HG03159 (cell line): ENCODE measurements at regions not wholly inside any gene's neighbourhood (a gene's known extent, or its start where the extent isn't known, plus 50 kb on each side); places are given as distances from the start of the nearest gene placed in this dataset.
A peak's percentile ranks its signal among the peaks of the same experiment; 100 is the strongest.

Experiments used
- ATAC-seq: cut with Tn5 transposase; IDR thresholded peaks from one replicate; pipeline ENCODE4 v1.9.1; 2021; ENCODE audit warnings: mild to moderate bottlenecking, moderate library complexity; ENCODE audit not compliant: unreplicated experiment

DNA sequence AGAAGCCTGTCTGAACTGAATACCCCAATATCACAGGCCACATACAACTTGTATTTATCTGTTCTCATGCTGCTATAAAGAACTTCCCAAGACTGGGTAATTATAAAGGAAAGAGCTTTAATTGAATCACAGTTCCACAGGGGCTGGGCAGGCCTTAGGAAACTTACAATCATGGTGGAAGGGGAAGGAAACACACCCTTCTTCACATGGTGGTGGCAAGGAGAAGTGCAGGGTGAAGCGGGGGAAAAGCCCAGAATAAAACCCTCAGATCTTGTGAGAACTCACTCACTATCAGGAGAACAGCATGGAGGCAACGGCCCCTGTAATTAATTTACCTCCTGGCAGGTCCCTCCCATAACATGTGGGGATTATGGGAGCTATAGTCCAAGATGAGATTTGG, 50.3 kb upstream of the FNDC1 start:
- ATAC-seq: no peak

DNA sequence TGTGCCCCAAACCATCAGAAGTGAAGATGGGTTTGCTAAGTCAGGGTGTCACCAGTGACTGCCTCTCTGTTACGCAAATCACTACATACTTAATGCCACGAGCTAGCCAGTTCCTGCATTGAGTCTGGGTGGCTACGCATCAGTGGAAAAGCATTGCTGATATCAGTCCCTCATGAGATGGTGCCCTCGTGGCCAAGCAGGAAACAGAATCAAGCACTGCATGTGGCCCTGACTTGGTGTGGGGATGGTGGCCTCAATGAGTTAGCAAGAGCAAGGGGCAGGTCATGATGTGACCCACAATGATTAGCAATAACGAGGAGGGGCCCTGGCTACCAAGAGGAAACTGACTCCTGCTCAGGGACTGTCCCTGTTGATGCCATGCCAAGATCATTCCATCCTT, 51.6 kb upstream of the FNDC1 start:
- no peak for ATAC-seq

DNA sequence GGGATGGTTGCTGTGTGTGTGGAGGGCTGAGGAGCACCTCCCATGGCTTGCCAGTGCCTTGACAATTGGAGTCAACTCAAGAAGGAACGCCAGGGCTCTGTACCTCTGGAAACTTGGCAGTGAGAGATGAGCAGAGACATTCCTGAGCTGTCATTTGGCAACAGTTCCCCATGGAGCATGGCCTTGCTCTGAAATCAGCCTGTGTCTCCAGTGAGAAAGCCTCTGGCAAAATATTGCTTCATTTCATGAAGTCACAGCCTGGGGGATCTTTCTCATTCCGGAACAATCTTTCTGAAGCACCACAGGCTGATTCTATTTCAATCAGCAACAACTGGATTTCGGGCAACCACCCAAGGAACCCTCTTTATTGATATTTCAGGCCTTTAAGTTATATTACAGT, 52.2 kb upstream of the FNDC1 start:
- no peak for ATAC-seq

DNA sequence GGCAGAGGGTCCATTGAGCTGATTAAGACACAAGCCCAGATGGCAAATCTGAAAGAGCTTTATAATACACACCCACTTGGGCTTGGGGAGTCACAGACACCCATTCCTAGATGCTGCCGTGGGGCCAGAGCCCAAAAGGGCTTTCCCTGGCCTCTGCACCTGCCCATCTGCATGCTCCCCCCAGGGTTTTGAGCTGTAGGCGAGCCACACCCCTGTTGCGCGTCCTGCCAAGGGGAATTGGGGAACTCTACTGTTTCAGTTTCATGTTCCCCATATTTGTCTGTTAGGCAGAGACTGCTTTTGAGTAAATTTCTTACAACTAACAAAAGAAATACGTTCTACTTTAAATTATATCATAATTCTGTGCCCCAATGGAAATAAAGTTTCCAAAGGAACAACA, 52.9 kb upstream of the FNDC1 start:
- no peak for ATAC-seq

DNA sequence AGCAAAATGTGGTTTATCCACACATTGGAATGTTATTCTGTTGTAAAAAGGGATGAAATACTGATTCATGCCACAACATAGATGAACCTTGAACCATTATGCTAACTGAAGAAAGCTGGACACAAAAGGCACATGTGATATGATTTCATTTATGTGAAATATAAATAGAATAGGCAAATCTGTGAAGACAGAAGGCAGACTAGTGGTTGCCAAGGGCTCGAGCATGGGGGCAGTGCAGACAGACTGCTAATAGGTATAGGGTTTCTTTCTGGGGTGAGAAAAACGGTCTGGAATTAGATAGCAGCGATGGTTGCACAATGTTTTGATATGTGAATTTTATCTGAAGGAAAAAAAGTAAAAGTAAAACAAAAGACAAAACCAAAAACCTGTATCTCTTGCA, 54.6 kb upstream of the FNDC1 start:
- no peak for ATAC-seq

DNA sequence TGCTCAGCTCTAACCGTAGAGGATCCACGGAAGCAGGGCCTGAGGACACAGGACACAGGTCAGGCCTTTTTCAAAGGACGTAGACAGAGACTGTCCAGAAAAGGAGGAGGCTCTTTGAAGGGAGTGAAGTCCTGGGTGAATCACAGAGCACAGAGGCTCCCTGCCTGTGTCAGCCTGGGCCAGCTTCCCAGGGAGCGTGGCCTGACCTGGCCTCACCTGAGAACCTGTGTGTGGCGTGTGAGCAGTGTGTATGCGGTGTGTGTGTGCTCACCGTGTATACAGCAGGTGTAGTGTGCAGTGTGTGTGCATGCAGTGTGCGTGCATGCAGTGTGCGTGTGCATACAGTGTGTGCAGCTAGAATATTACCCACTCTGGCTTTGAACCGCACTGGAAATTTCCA, 56.0 kb upstream of the FNDC1 start:
- ATAC-seq: no peak

DNA sequence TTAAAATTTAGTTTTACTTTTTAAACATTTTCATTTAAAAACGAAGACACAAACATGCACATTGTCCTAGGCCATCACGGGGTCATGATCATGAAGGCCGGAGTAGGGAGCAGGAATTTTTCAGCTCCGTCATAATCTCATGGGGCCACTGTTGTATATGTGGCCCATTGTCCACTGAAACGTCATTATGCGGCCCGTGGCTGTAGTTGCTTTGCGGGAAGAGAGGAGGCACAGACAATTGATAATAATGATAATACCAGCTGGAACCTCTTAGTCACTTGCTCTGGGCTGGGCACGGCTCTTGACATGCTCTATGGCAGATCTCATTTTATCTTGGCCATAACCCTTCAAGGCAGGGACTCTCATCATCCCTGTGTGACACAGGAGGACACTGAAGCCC, 56.5 kb upstream of the FNDC1 start:
- ATAC-seq: no peak

DNA sequence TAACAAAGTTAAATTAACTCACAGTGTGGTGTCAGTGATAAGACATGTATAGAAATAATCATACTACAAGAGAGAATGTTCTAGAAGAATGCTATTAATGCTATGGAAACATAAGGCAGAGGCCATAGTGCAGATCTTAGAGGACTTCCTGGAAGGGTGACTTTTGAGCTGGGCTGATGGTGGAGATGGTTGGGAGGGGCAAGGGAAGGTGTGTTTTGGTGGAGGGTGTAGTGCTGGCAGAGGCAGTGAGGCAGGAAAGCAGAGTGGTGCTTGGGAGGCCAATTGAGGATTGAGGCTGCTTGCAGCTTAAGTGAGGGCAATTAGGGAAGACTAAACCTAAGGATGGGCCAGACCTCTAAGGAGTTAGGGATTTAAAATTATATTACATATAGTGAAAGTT, 58.5 kb upstream of the FNDC1 start:
- no peak for ATAC-seq

DNA sequence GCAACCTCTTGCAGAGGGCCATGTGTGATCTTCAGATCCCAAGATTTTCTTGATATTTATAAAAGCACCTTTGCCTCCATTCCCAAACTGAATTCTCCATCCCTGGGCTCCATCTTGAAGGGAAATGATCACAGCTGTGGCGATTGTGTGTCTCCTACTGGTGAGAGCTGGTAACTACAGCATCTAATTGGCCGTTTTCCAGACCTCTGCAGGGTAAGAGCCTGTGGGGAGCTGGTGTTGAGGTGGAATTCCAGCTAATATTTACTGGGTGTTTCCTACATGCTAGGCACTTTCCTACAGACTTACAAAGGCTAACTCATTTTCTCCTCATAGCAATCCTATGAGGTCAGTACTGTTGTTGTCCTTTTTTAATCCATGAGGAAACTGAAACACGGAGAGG, 59.2 kb upstream of the FNDC1 start:
- ATAC-seq: no peak

DNA sequence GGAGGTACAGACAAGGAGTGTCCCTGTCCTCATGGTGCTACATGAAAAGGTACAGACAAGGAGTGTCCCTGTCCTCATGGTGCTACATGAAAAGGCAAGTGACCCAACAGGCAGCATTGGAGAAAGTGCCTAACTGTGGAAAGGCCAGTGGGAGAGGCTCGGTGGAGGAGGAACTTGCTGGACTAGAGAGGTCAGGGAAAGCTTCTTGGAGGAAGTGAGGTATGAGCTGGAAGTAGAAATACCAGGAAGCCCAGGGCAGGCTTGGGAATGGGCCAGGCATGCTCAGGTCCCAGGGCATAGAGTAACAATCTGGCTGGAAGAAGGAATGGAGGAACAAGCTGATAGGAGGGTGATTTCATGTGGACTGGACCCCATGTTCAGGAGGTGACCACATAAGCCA, 59.8 kb upstream of the FNDC1 start:
- no peak for ATAC-seq

DNA sequence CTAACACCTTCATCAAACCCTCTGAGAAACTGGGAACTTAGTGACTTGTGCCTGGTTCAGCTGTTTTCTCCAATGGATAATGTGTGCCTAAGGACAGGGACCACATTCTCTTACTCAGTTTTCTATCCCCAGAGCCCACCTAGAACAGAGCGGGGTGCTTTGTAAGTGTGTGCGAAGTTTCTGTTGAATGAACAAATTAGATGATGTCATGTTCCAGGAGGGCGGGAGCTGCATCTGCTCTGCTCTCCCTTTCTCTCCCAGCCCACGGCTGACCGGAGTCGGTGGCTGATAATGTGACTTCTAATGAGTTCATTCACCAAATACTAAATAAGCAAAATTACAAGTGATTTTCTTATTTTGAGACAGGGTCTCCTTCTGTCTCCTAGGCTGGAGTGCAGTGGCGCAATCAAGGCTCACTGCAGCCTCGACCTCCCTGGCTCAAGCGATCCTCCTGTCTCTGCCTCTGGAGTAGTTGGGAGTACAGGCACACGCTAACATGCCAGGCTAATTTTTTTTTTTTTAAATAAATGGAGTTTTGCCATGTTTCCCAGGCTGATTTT, 60.7 kb upstream of the FNDC1 start:
- ATAC-seq: no peak

DNA sequence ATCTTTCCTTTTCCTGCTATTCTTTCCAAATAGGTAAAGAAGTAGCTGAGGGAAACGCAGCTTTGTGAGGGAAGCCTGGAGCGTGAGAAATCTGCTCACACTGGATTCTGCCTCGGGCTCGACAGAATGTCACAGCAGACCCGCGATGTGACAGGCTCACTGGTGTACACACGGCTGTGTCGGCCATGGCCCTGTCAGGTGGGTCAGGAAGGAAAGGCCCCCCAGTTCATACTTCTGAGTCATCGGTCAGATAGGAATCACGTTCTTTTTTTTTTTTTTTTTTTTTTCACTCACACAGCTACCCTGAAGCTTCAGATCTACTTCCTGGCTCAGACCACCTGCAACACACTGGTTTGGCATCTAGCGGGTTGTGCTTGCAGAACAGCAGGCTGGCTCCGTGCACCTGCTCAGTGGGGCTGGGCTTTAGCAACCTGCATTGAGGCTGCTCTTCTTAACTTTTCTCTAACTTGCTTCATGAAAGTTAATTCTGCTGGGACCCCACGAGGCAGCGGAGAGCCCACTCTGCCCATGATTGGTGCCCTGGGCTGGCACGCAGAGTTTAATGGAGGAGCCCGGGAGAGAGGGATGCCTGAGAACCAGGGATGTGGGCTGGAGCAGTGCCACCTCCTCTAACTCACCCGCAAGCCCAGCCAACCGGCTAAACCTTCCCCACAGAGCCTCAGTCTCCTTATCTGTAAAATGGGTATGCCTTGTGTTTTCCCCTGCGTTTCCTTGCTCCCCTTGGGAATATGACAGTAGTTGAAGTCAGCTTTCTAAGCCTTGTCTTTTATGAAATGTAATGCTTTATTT, 61.5 kb upstream of the FNDC1 start:
- ATAC-seq: peak; percentile 31

DNA sequence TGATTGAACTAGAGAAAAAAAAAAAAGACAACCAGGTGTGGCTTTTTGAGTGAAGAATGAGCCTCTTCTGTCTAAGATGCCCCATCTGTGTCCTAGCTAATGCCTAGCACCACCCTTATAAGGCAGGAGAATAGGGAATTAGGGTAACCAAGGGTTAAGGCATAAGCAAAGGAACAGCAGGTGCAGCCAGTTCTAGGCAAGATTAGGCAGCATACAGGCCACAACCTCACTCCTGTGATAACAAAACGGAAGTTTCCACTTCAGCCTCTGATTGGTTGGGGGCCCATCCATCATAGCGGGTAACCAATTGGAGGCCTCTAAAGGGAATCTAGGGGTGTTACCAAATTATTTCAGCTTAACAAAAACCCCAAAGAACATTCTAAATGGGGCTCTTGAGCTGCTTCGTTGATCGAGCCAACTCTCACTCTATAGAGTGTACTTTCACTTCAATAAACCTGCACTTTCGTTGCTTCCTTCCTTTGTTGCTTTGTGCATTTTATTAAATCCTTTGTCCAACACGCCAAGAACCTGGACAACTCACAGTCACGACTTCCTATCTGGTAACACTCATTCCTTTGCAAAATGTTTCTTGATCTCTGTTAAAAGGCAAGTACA, 61.9 kb upstream of the TAGAP start:
- peak; percentile 91 for ATAC-seq

DNA sequence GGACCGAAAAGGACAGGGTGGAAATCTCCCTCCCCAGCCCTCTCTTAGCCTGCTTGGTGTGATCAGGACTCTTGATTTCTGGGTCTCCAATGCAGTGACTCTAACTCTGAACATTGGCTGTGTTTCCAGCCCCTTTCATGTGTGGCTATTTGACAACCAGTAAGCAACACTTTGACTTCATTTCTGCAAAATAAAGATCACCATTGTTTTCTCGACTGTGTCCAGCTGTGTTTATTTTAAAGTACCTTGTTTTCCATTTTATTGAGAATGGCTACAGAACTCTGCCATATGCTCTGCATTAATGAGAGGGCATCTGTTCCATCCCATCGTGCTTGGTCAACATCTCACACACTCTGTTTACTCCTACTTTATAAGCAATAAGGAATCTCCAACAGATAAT, 60.9 kb upstream of the TAGAP start:
- no peak for ATAC-seq

DNA sequence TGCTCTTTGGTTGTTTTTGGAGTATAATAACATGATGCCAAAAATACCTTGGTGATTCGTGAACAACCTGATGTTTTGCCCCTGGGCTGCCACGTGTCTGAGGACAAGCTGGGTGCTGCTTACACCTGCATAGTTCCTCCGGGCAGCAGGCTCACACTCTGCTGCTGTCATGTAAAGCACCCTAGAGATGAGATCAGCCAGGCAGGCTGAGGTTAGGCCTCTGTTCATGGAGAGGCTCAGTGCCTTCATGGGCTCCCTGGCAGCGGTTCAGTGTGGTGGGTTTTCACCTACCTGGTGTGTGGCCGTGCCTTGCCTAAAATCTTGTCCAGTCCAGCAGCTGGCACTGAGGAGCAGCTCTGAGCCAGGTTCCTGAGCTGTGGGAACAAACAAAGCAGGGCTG, 60.1 kb upstream of the TAGAP start:
- no peak for ATAC-seq

DNA sequence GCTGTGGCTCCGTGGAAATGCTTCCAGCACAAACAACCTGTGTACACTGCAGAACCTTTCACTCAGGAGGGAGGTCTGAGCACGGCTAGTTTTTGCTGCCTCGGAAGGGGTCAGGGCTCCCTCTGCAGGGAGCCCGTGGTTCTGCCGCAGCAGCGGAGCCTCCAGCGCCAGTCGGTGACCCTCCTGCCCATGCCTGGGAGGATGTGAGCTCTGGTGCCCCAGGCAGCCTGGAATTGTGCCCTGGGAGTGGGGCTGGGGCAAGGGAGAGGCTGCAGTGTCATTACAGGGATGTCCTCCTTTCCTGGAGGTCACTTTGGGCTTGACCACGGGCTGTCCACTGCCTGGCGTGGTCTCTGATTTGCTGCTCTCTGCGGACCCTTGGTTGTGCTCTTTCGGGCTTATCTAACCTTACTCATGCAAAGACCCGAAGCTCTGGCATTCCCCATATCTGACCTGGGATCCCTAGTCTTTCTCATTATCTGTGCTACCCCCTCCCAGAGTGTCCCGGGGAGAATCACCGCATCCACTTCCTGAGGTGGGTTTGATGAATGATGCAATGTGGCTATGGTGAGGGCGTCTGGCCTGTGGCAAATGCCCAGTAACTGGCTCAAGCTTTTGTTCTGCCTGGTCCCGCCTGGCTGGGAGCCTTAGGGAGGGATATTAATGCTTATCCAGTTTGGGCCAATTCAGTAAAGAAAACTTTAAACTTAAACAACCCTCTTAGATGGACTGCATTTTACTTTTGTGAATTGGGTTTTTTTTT, 59.6 kb upstream of the TAGAP start:
- ATAC-seq: no peak

DNA sequence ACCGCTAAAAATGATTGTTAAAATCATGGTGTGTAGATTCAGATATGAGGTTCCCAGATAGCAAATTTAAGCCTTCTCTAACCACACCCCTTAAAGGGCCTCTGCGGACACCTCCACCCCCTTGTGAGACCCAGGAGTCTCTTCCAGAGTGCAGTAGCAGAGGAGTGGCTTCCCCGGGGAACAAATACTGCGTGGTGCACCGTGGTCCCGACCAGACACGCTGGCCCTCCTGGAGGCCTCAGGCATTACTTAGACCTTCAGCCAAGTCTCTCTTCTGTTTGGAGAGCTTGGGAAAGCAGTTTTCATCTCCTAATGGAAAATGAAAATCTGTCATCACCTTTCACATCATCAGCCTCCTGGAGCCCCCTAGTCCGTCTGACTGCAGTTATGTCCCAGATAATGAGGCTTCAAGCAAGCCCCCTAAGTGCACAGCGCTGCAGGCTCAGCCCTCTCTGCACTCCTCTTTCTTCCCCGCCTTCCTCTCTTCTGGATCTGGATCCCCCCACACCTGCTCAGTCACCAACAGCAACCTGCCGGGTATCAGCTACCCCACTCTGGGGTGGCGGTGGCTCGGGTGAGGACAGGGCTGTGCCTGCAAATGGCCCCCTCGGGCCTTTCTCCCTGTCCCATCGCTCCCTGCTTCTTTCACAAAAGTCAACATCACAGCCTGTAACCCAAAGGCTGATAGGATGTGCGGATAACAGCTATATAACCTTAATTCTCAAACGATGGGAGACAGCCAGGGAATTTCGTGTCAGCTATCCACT, 58.8 kb upstream of the TAGAP start:
- no peak for ATAC-seq

DNA sequence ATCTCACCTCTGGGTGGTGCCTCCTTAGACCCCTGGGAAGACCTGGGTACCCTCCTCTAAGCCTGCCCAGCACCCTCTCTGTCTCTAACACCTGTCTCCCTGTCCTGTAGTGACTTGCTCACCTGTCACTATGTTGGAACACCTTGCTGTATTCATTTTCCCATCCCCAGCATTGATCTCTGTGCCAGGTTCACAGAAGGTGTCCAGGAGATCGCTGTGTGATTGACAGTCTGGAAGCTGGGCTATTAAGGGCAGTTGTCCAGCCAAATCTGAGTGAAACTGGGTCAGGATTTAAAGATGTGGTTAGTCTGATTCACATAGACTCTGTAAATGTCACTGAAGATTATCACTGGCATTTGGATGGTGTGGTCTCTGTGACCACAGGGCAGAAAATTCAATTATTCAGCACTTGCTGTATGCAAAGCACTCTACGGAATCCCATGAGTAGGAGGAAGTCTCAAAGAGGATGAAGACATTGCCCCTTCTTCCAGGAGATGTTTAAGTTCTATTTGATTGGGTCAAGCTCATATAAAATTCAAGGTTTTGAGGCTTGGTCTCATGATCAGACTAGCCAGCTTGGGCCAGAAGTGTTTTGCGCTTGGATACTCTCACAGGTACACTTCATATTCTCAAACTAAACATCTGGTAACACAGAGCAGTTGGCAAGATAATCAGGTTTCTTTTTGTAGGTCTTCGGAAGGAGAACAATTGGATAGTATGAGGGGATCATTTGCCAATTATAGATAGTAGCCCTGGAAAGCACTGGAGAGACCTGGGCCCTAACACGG, 57.8 kb upstream of the TAGAP start:
- no peak for ATAC-seq

DNA sequence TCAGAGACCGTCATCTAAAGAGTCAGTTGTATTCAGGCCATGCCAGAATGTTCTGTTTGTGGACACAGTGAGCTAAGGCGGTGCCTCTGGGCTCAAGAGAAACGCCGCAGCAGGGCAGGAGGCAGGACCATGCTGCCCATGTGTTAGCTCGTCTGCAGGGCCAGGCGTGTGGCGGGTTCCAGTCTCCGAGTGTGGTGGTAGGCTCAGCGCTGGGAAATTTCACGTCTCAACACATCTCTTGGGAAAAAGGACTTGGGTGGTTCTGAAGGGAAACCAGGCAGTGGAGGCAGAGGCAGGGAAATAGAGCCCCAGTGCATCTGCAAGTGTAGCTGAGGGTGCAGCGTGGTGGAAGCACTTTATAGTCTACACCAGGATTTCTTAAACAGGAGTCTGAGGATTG, 56.9 kb upstream of the TAGAP start:
- no peak for ATAC-seq
